ENCODE measurements at regions not wholly inside any gene's neighbourhood (a gene's known extent, or its start where the extent isn't known, plus 50 kb on each side); places are given as distances from the start of the nearest gene placed in this dataset.
"Not testable (repeated sequence)": the region's sequence is repeated elsewhere in the genome, so short reads cannot be mapped to it uniquely, and the experiment has no call there.

GRCh38 chr5:163961230-163961629 is 455.8 kb downstream of the MAT2B start:
- not testable (repeated sequence) for DNase-seq

GRCh38 chr5:163963881-163964280 is 458.5 kb downstream of the MAT2B start:
- DNase-seq: no peak

GRCh38 chr5:163964671-163965070 is 459.3 kb downstream of the MAT2B start:
- DNase-seq: no peak

- no peak for DNase-seq
Measured at GRCh38 chr5:163967268-163967667, 461.8 kb downstream of the MAT2B start.

- no peak for DNase-seq
Measured at GRCh38 chr5:163968651-163969050, 463.2 kb downstream of the MAT2B start.

- no peak for DNase-seq
Measured at GRCh38 chr5:163976696-163977095, 471.3 kb downstream of the MAT2B start.

GRCh38 chr5:163978897-163979296 is 473.5 kb downstream of the MAT2B start:
- DNase-seq: no peak

GRCh38 chr5:163988566-163988965 is 483.1 kb downstream of the MAT2B start:
- no peak for DNase-seq

- no peak for DNase-seq
Measured at GRCh38 chr5:163993126-163993525, 487.7 kb downstream of the MAT2B start.

GRCh38 chr5:163995206-163995605 is 489.8 kb downstream of the MAT2B start:
- no peak for DNase-seq

- no peak for DNase-seq
Measured at GRCh38 chr5:163997965-163998364, 492.5 kb downstream of the MAT2B start.

GRCh38 chr5:164000241-164000640 is 494.8 kb downstream of the MAT2B start:
- no peak for DNase-seq

- no peak for DNase-seq
Measured at GRCh38 chr5:164000819-164001218, 495.4 kb downstream of the MAT2B start.

GRCh38 chr5:164002214-164002613 is 496.8 kb downstream of the MAT2B start:
- no peak for DNase-seq

GRCh38 chr5:164002628-164003027 is 497.2 kb downstream of the MAT2B start:
- DNase-seq: no peak

GRCh38 chr5:164005071-164005470 is 499.7 kb downstream of the MAT2B start:
- DNase-seq: no peak

- no peak for DNase-seq
Measured at GRCh38 chr5:164007064-164007463, 501.6 kb downstream of the MAT2B start.

GRCh38 chr5:164009621-164010020 is 504.2 kb downstream of the MAT2B start:
- no peak for DNase-seq

- DNase-seq: no peak
Measured at GRCh38 chr5:164010900-164011299, 505.5 kb downstream of the MAT2B start.

- DNase-seq: no peak
Measured at GRCh38 chr5:164012371-164012770, 507.0 kb downstream of the MAT2B start.

- DNase-seq: no peak
Measured at GRCh38 chr5:164013077-164013670, 507.8 kb downstream of the MAT2B start.

GRCh38 chr5:164020116-164020515 is 514.7 kb downstream of the MAT2B start:
- no peak for DNase-seq

- DNase-seq: no peak
Measured at GRCh38 chr5:164027738-164028137, 522.3 kb downstream of the MAT2B start.

- DNase-seq: no peak
Measured at GRCh38 chr5:164038128-164038783, 532.8 kb downstream of the MAT2B start.

GRCh38 chr5:164041105-164041504 is 535.7 kb downstream of the MAT2B start:
- DNase-seq: no peak
